ENCODE measurements at regions not wholly inside any gene's neighbourhood (a gene's known extent, or its start where the extent isn't known, plus 50 kb on each side); places are given as distances from the start of the nearest gene placed in this dataset.

- DNase-seq (ENCODE audit: low read depth): no peak
These were observed 497.8 kb downstream of the HS3ST4 start for GRCh38 chr16:26189536-26189935.

- no peak for DNase-seq (ENCODE audit: low read depth)
These were observed 502.8 kb downstream of the HS3ST4 start for GRCh38 chr16:26194526-26194925.

- DNase-seq (ENCODE audit: low read depth): no peak
These were observed 503.5 kb downstream of the HS3ST4 start for GRCh38 chr16:26195225-26195624.

DNA sequence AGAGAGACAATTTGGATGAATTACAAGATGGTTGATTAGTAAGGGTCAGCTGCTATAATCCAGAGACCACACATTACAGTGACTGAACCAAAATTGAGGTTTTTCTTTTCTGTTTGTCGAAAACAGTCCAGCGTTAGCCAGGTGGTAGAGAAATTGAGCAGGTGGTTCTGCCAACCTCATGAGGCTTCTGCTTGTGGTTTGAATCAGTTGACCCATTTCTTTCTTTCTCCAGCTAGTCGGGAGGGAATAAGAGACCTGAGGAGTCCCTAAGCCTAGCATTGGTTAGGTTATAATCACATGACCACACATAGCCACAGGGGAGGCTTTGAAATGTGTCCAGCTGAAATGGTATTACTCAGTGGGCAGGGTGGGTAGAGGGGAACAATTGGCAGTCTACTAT is 504.6 kb downstream of the HS3ST4 start:
- no peak for DNase-seq (ENCODE audit: low read depth)

GRCh38 chr16:26196802-26197201 is 505.0 kb downstream of the HS3ST4 start:
- no peak for DNase-seq (ENCODE audit: low read depth)

GRCh38 chr16:26197707-26198106 is 505.9 kb downstream of the HS3ST4 start:
- no peak for DNase-seq (ENCODE audit: low read depth)

DNA sequence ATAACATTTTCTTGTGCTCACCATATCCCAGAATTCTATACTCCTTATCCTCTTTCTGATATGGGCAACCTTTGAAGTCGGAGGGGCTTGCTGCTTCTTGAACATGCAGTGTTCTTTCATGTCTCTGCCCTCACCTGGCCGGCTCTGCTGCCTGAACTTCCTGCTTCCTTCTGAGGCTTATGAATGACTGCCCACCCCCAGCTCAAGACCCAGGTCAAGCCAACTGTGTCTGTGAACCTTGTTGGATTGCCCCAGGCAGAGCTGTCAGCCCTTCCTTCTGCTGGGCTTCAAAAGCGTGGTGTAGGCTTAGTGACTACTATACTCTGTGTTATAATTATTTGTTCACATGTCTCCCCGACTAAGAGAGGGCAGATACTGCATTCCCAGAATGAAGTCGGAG is 506.5 kb downstream of the HS3ST4 start:
- DNase-seq (ENCODE audit: low read depth): no peak

DNA sequence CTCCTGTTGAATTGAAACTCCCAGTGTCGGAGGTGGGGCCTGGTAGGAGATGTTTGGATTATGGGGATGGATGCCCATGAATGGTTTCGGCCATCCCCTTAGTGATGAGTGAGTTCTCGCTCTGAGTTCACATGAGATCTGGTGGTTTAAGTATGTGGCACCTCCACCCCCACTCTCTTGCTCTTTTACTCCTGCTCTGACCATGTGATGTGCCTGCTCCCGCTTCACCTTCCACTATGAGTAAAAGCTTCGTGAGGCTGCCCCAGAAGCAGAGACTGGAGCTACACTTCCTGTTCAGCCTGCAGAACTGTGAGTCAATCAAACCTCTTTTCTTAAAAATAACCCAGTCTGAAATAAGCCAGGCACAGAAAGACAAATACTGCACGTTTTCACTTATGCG is 512.4 kb downstream of the HS3ST4 start:
- DNase-seq (ENCODE audit: low read depth): no peak

- no peak for DNase-seq (ENCODE audit: low read depth)
These were observed 519.8 kb downstream of the HS3ST4 start for GRCh38 chr16:26211542-26211941.

GRCh38 chr16:26212599-26212998 is 520.8 kb downstream of the HS3ST4 start:
- DNase-seq (ENCODE audit: low read depth): no peak

- no peak for DNase-seq (ENCODE audit: low read depth)
These were observed 522.9 kb downstream of the HS3ST4 start for GRCh38 chr16:26214581-26215174.

DNA sequence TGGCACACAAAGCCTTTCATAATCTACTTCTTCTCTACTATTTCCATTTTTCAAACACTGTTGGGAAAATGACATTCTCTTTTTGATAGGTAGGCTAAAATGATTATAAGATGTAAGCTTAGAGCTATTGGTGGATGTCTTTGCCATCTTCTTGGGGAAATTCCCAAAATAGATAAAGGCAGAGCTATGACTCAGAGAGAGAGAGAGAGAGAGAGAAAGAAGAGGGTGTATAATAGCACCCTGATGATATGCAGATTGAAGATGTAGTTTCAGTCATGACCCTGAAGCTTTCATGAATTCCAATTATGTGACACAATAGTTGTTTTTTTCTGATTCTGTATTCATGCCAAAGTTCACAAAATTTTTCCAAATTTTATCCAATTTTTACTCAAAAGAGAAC is 529.1 kb downstream of the HS3ST4 start:
- no peak for DNase-seq (ENCODE audit: low read depth)

GRCh38 chr16:26231647-26232046 is 539.9 kb downstream of the HS3ST4 start:
- no peak for DNase-seq (ENCODE audit: low read depth)

DNA sequence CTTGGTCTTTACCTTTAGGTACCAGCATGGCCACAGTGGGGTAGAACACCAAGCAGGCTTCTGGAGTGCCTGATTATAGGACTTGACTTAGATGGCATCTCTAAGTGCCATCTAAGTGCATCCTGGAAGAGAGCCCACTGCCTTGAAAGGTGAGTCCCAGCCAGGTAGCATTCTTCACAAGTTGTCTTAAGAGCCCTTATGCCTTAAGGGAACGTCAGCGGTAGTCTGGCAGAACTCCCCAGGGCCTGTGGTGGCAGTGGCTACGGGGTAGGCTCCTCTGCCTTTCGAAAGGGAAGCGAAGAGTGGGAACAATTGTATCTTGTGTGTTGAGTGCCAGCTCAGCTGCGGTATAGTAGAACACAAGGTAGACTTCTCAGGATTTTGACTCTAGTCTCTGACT is 549.0 kb downstream of the HS3ST4 start:
- no peak for DNase-seq (ENCODE audit: low read depth)

DNA sequence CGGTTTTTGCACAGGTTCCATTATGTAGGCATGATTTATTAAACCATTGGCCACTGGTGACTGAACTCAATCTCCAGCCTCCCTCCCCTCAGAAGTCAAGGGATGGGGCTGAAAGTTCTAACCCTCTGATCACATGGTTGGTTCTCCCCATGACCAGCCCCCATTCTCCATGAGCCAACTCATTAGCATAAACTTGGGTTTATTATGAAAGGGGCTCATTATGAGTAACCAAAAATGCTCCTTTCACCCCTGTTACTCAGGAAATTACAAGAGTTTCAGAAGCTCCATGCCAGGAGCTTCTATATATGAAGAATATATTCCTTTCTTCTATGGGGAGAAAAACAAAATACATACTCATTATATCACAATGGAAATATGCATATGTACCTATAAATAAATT is 555.3 kb downstream of the HS3ST4 start:
- no peak for DNase-seq (ENCODE audit: low read depth)

DNA sequence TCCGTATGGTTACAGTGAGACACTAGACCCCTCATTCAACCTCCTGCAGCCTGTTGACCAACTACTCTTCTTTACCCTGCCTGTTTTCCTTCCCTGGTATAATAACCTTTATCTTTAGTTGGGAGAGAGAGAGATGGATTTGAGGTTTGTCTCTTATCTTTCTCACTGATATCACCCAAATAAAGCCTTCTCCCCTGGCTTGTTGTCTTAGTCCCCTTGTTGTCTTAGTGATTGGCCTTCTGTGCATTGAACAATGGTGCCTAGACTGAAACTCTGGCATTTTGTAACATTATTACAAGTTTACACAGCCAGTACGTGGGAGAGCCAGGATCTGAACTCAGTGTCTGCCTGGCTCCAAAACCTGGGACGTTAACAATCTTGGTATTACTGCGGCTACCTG is 560.8 kb downstream of the HS3ST4 start:
- DNase-seq (ENCODE audit: low read depth): no peak

- no peak for DNase-seq (ENCODE audit: low read depth)
These were observed 569.9 kb downstream of the HS3ST4 start for GRCh38 chr16:26261621-26262020.

GRCh38 chr16:26263406-26263805 is 571.6 kb downstream of the HS3ST4 start:
- DNase-seq (ENCODE audit: low read depth): no peak

DNA sequence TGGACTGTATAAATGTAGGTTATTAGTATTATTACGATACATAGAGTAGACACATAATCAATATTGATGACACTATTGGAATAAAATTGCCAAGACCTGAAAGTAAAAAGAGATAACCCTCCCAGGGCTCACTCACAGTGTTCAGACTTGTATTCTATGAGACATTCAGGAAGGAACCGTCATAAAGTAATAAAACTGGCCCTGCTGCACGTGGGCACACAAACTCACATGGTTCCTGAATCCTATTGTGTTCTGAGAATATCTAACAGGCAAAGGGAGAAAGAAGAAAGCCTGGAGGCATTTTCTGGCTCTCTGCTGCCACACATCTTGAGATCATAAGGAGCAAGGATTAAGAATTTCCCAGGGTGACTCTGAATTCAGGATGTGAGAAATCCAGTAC is 575.9 kb downstream of the HS3ST4 start:
- no peak for DNase-seq (ENCODE audit: low read depth)

GRCh38 chr16:26269673-26270072 is 577.9 kb downstream of the HS3ST4 start:
- DNase-seq (ENCODE audit: low read depth): no peak

DNA sequence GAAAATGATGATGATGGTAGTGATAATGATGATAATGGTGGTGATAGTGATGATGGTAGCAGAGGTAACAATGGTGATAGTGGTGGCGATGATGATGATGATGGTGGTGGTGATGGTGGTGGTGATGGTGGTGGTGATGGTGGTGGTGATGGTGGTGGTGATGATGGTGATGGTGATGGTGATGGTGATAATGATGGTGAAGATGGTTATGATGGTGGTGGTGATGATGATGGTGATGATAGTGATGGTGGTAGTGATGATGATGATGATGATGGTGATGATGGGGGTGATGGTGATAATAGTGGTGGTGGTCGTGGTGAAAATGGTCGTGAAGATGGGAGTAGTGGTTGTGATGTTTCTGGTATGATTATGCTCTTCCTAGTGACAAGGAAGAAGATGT is 581.8 kb downstream of the HS3ST4 start:
- no peak for DNase-seq (ENCODE audit: low read depth)

DNA sequence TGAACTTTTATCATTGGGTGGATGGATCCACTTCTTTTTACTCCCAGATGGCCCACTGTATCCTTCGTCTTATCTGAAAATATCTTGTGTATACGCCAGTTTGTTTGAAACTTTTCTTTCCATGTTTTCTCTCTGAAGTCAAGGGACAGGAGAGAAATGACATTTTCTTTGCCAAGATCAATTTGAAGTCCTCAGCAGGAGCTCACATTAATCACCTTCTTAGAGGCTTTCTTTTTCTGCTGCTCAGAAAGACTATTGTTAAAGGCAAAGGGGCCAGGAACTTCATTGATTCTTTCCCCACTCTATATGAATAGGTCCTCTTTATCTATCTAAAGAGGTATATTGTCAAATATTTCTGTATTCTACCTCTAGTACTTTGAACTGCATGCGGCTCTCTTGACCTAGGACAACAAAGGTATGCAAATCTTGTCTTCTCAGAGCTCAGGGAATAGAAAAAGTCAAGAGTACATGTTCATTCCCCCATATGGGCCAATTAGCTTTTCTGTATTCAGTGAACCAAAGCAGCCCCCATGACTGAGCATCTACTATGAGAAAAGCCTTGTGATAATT is 583.3 kb downstream of the HS3ST4 start:
- no peak for DNase-seq (ENCODE audit: low read depth)

- DNase-seq (ENCODE audit: low read depth): no peak
These were observed 584.5 kb downstream of the HS3ST4 start for GRCh38 chr16:26276289-26276688.

- DNase-seq (ENCODE audit: low read depth): no peak
These were observed 589.8 kb downstream of the HS3ST4 start for GRCh38 chr16:26281381-26282110.
